Heart right ventricle (tissue), 16 donors: ENCODE measurements at regions not wholly inside any gene's neighbourhood (a gene's known extent, or its start where the extent isn't known, plus 50 kb on each side); places are given as distances from the start of the nearest gene placed in this dataset.
A peak's percentile ranks its signal among the peaks of the same experiment; 100 is the strongest.

Source experiments
- ATAC-seq, 8 donors: fragments of 200-7000 bp; cut with Tn5 transposase; one replicate each; pipeline ENCODE4 v1.9.1; 2020; ENCODE audit warnings: mild to moderate bottlenecking in 8 of 8, moderate library complexity in 8 of 8, moderate number of reproducible peaks in 1 of 8
- DNase-seq, 2 donors: peaks; one replicate each; pipeline ENCODE4 v3.0.0-alpha.2; 2020
- H3K27ac ChIP-seq, 10 donors: fragments of 200-600 bp; sonication (generic) in 2 of 10; one replicate each; pipeline versions ENCODE4 v1.5.0 to v1.8.0; 2020 to 2022; ENCODE audit warnings: mild to moderate bottlenecking in 3 of 10
- H3K27me3 ChIP-seq, 7 donors: fragments of 200-600 bp; one replicate each; pipeline ENCODE4 v1.8.0; 2021 to 2022; ENCODE audit warnings: mild to moderate bottlenecking in 2 of 7
- H3K36me3 ChIP-seq, 9 donors: fragments of 200-600 bp; sonication (generic) in 1 of 9; one replicate each; pipeline versions ENCODE4 v1.5.0 to v1.8.0; 2020 to 2022; ENCODE audit warnings: mild to moderate bottlenecking in 2 of 9
- H3K4me1 ChIP-seq, 9 donors: fragments of 200-600 bp; sonication (generic) in 1 of 9; one replicate each; pipeline versions ENCODE4 v1.5.0 to v1.8.0; 2020 to 2022; ENCODE audit warnings: mild to moderate bottlenecking in 4 of 9
- H3K4me3 ChIP-seq, 10 donors: fragments of 200-600 bp; sonication (generic) in 2 of 10; one replicate each; pipeline versions ENCODE4 v1.5.0 to v1.8.0; 2020 to 2022; ENCODE audit warnings: mild to moderate bottlenecking in 7 of 10, moderate library complexity in 2 of 10
- H3K9me3 ChIP-seq, 11 donors: fragments of 200-600 bp in 10 of 11; sonication (generic) in 2 of 11; one replicate each; pipeline versions ENCODE4 v1.5.0 to v1.8.0; 2013 to 2022; ENCODE audit warnings: mild to moderate bottlenecking in 2 of 11, control low read depth in 1 of 11, moderate library complexity in 1 of 11
- CTCF ChIP-seq, 9 donors: fragments of 200-600 bp; sonication (generic) in 2 of 9; IDR thresholded peaks; one replicate each; pipeline versions ENCODE4 v1.5.0 to v1.8.0; 2021 to 2022; ENCODE audit warnings: antibody characterized with exemption in 9 of 9, mild to moderate bottlenecking in 5 of 9, moderate library complexity in 1 of 9
- WGBS, 2 donors: extraction: QIAGEN DNeasy Blood & Tissue Kit; methylation state at CpG; one replicate each; pipeline ENCODE4 v1.1.7; 2013; ENCODE audit warnings: inconsistent platforms in 1 of 2; 5-methylcytosine and 5-hydroxymethylcytosine counted together
- intact Hi-C, 10 donors: fragments of 100-400 bp; cut with DNase I; formaldehyde crosslinking; loops; one replicate each; pipeline versions ENCODE4 v1.11.1 to v1.14.2; 2022
- donor health status: Arrhythmogenic right ventricular cardiomyopathy.
- donor health status: ischemic (EF 13 %, LVEDD 7.1; RV severe dilation, severe dysfunction).
- donor health status: healthy with polysubstance abuse.
- donor health status: DM: no; HTN: yes; CAD: no.
- donor health status: DM: no; HTN: no; CAD: no.
- donor health status: ischemic (EF 25% LVEDD 6.9; RV normal size, moderate dysfunction).
- donor health status: ischemic (EF 25% LVEDD 5.7; RV mildly dilated, moderate dysfunction).
- donor health status: healthy.
- donor health status: DM: yes; HTN: yes; CAD: no.
- donor health status: Ischemic cardiomyopathy.
- donor health status: ischemic (EF 35%, LVEDD 5.7; RV mildly dilated, moderate dysfunction).
- donor health status: nonischemic (EF 11% LVEDD 7.7; RV severe dilation, severe dysfunction).
- donor health status: DM: yes; HTN: yes; CAD: no.
- donor health status: PGD.
- donor health status: ischemic (EF 29% LVEDD 5.4; RV normal size, mild dysfunction).
- donor health status: nonischemic (EF 23%, LVEDD 6.1; RV moderate dilation, normal function).

GRCh38 chr14:105841022-105842009, 314.9 kb downstream of the TMEM121 start:
- Histone ChIP-seq H3K4me3 (no peak overlapping the region), H3K4me1 (no peaks in the 10 kb centered on the region), H3K36me3 (no peaks in the 10 kb centered on the region), H3K27ac (no peak overlapping the region), H3K27me3 (peaks cover 0 to 45% (median 3%) of the 10 kb centered on the region in 7 donors), H3K9me3 (no peaks in the 10 kb centered on the region)
- peak in 1 of 2 donors; percentile 1 for DNase-seq
- no peak for TF ChIP-seq CTCF (IDR thresholded peaks at IDR 0.05)
- intact Hi-C loops: no loop called here
- 76 to 77% methylated on average over 29 of the region's 29 CpGs for WGBS, 2 donors
- no peak for ATAC-seq

GRCh38 chr14:105842105-105842504, 315.7 kb downstream of the TMEM121 start:
- H3K4me3 ChIP-seq: no peak overlapping the region
- no peaks in the 10 kb centered on the region for H3K4me1 ChIP-seq
- WGBS, 2 donors: 66 to 69% methylated on average over 4 of the region's 4 CpGs
- no peak for ATAC-seq
- H3K27me3 ChIP-seq: peaks cover 0 to 49% (median 3%) of the 10 kb centered on the region in 7 donors
- intact Hi-C loops: no loop called here
- TF ChIP-seq CTCF (IDR thresholded peaks at IDR 0.05): no peak
- no peak overlapping the region for H3K27ac ChIP-seq
- H3K9me3 ChIP-seq: no peaks in the 10 kb centered on the region
- DNase-seq: no peak
- H3K36me3 ChIP-seq: no peaks in the 10 kb centered on the region

DNA sequence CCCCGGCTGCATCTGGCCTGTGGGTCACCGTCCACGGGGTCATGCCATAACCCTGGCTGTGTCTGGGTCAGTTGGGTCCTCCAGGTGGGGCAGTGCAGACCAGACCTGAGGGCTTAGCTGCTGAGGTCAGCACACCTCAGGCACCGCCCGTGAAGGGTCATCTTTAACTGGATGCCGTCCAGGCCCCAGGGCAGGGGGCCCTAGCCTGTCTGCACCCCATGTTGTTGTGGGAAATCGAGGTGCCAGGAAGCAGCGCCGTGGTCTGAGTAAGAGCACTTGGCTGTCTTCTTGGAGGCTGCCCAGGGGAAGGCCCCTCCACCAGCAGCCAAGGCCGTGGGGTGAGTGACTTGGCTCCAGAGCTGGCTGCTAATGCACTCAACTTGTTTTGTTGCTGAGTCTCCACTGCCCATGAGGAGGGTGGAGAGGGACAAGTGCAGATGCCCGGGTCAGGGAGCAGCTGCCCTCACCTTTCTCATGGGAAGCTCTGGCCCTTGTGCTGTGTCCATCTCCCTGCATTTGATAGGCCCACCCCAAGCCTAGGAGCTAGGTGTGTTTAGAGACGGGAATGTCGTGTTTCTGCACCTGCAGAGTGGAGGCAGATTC, 317.2 kb downstream of the TMEM121 start:
- H3K27me3 ChIP-seq: peaks cover 0 to 44% (median 3%) of the 10 kb centered on the region in 7 donors
- peaks cover 0 to 8% (median 0%) of the 10 kb centered on the region in 11 donors for H3K9me3 ChIP-seq
- H3K4me1 ChIP-seq: no peaks in the 10 kb centered on the region
- intact Hi-C loops: no loop called here
- H3K27ac ChIP-seq: no peak overlapping the region
- DNase-seq: peak in 1 of 2 donors; percentile 2
- no peak for TF ChIP-seq CTCF (IDR thresholded peaks at IDR 0.05)
- WGBS, 2 donors: 59 to 60% methylated on average over 13 of the region's 13 CpGs
- no peak for ATAC-seq
- no peak overlapping the region for H3K4me3 ChIP-seq
- no peaks in the 10 kb centered on the region for H3K36me3 ChIP-seq

GRCh38 chr14:105844047-105844630, 317.8 kb downstream of the TMEM121 start:
- Histone ChIP-seq H3K9me3 (peaks cover 0 to 8% (median 0%) of the 10 kb centered on the region in 11 donors), H3K27ac (no peak overlapping the region), H3K36me3 (no peaks in the 10 kb centered on the region), H3K4me3 (no peak overlapping the region), H3K27me3 (peaks cover 0 to 39% (median 3%) of the 10 kb centered on the region in 7 donors), H3K4me1 (no peaks in the 10 kb centered on the region)
- ATAC-seq (no peak), DNase-seq (no peak)
- intact Hi-C loops: no loop called here
- TF ChIP-seq CTCF (IDR thresholded peaks at IDR 0.05): no peak
- WGBS, 2 donors: 89% methylated on average over 16 of the region's 16 CpGs
